OCI-LY1 (cell line): ENCODE measurements at regions not wholly inside any gene's neighbourhood (a gene's known extent, or its start where the extent isn't known, plus 50 kb on each side); places are given as distances from the start of the nearest gene placed in this dataset.
A peak's percentile ranks its signal among the peaks of the same experiment; 100 is the strongest.

Source experiments
- CTCF ChIP-seq: fragments of 200-600 bp; sonication (generic), shearing (Covaris generic); IDR thresholded peaks from 2 replicates; pipeline ENCODE4 v1.5.1; 2017; ENCODE audit warnings: mild to moderate bottlenecking, antibody characterized with exemption, low read length, moderate library complexity, mixed read lengths
- EZH2 ChIP-seq: fragments of 200-600 bp; sonication (generic), shearing (Covaris generic); IDR thresholded peaks from 2 replicates; pipeline ENCODE4 v1.8.0; 2017; ENCODE audit warnings: borderline replicate concordance, mixed run types, mild to moderate bottlenecking, antibody characterized with exemption, low read length, moderate library complexity, mixed read lengths

DNA sequence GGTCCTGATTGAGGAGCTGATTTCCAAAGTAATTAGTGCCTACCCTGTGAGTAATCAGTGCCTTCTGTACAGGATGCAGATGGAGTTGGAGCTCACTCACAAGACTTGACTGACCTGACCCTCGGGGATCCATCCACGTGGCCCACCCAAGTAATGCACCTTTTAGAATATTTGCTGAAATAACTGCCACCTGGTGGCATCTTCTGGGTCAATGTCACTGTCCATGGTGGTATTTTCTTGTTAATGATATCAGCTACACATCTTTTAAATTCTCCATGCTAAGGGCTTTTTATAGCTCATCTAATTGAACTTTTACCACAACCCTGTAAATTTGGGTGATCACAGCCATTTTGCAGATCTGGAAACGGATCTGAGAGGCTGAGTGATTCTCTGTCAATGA, 74.3 kb upstream of the ANKRD34C start:
- TF ChIP-seq CTCF, result peak; percentile 50
- no peak for TF ChIP-seq EZH2
